ENCODE measurements at regions not wholly inside any gene's neighbourhood (a gene's known extent, or its start where the extent isn't known, plus 50 kb on each side); places are given as distances from the start of the nearest gene placed in this dataset.

GRCh38 chr1:88013485-88013884 is 670.6 kb upstream of the PKN2 start:
- CTCF ChIA-PET, result no interaction called here
- Histone ChIP-seq H2AFZ (ENCODE audit: control insufficient read depth, low read depth, low read length) (no peak overlapping the region), H3K4me3 (no peak overlapping the region), H3K79me2 (ENCODE audit: control insufficient read depth, insufficient read depth, low read length) (no peaks in the 10 kb centered on the region), H3K27me3 (replicated peaks in 1 of 2; ENCODE audit: control insufficient read depth in 2 of 2, insufficient read depth in 2 of 2, low read length in 1 of 2) (no peaks in the 10 kb centered on the region), H3K36me3 (ENCODE audit: control insufficient read depth in 2 of 2, insufficient read depth in 2 of 2, low read length in 1 of 2) (no peaks in the 10 kb centered on the region), H3K4me1 (ENCODE audit: control insufficient read depth, insufficient read depth, low read length) (no peaks in the 10 kb centered on the region), H3K9me3 (replicated peaks; ENCODE audit: control insufficient read depth, insufficient read depth, low read length) (no peaks in the 10 kb centered on the region), H3K27ac (ENCODE audit: control insufficient read depth, insufficient read depth) (no peak overlapping the region), H4K20me1 (ENCODE audit: control insufficient read depth, insufficient read depth) (no peaks in the 10 kb centered on the region), H3K4me2 (ENCODE audit: control insufficient read depth, insufficient read depth) (no peak overlapping the region), H3K9ac (ENCODE audit: control insufficient read depth, insufficient read depth, low read length) (no peak overlapping the region)
- TF ChIP-seq IKZF1 (conservative IDR thresholded peaks at IDR 0.05) (no peak), STAT3 (IDR thresholded peaks at IDR 0.05; ENCODE audit: low read depth, low read length) (no peak), GABPA (IDR thresholded peaks at IDR 0.05; ENCODE audit: low read depth) (no peak), NFXL1 (IDR thresholded peaks at IDR 0.05; ENCODE audit: borderline replicate concordance) (no peak)
- TF ChIP-seq, protein P1, sequence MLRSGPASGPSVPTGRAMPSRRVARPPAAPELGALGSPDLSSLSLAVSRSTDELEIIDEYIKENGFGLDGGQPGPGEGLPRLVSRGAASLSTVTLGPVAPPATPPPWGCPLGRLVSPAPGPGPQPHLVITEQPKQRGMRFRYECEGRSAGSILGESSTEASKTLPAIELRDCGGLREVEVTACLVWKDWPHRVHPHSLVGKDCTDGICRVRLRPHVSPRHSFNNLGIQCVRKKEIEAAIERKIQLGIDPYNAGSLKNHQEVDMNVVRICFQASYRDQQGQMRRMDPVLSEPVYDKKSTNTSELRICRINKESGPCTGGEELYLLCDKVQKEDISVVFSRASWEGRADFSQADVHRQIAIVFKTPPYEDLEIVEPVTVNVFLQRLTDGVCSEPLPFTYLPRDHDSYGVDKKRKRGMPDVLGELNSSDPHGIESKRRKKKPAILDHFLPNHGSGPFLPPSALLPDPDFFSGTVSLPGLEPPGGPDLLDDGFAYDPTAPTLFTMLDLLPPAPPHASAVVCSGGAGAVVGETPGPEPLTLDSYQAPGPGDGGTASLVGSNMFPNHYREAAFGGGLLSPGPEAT (IDR thresholded peaks at IDR 0.05; ENCODE audit: low read depth), result no peak
- SMC1A ChIA-PET (ENCODE audit: uncharacterized antibody, unreplicated experiment), result no interaction called here
- FAIRE-seq (no peak), DNase-seq (ENCODE audit: low read depth, low spot score) (no peak), ATAC-seq (no peak)
- RAD21 ChIA-PET (ENCODE audit: unreplicated experiment), result no interaction called here
- intact Hi-C loops (cut with micrococcal nuclease; ENCODE audit: unreplicated experiment), result no loop called here
- in situ Hi-C loops (cut with MboI), result no loop called here
- POLR2A ChIA-PET, result no interaction called here
- no TSS peak for BruUV-seq (replicated peaks)

- ATAC-seq (no peak), FAIRE-seq (no peak), DNase-seq (ENCODE audit: low read depth, low spot score) (no peak)
- Histone ChIP-seq H3K4me1 (ENCODE audit: control insufficient read depth, insufficient read depth, low read length) (no peaks in the 10 kb centered on the region), H3K27me3 (replicated peaks in 1 of 2; ENCODE audit: control insufficient read depth in 2 of 2, insufficient read depth in 2 of 2, low read length in 1 of 2) (no peaks in the 10 kb centered on the region), H3K36me3 (ENCODE audit: control insufficient read depth in 2 of 2, insufficient read depth in 2 of 2, low read length in 1 of 2) (no peaks in the 10 kb centered on the region), H3K79me2 (ENCODE audit: control insufficient read depth, insufficient read depth, low read length) (no peaks in the 10 kb centered on the region), H3K9me3 (replicated peaks; ENCODE audit: control insufficient read depth, insufficient read depth, low read length) (no peaks in the 10 kb centered on the region), H3K4me2 (ENCODE audit: control insufficient read depth, insufficient read depth) (no peak overlapping the region), H4K20me1 (ENCODE audit: control insufficient read depth, insufficient read depth) (no peaks in the 10 kb centered on the region), H2AFZ (ENCODE audit: control insufficient read depth, low read depth, low read length) (no peak overlapping the region), H3K27ac (ENCODE audit: control insufficient read depth, insufficient read depth) (no peak overlapping the region), H3K9ac (ENCODE audit: control insufficient read depth, insufficient read depth, low read length) (no peak overlapping the region), H3K4me3 (no peak overlapping the region)
- in situ Hi-C loops (cut with MboI), result no loop called here
- no TSS peak for BruUV-seq (replicated peaks)
- ChIA-PET SMC1A (ENCODE audit: uncharacterized antibody, unreplicated experiment) (no interaction called here), POLR2A (no interaction called here), RAD21 (ENCODE audit: unreplicated experiment) (no interaction called here), CTCF (no interaction called here)
- intact Hi-C loops (cut with micrococcal nuclease; ENCODE audit: unreplicated experiment), result no loop called here
- 0% methylated on average over 3 of the region's 3 CpGs for WGBS (ENCODE audit: insufficient coverage, insufficient replicate concordance, low lambda C conversion rate, missing lambda C conversion rate)
- TF ChIP-seq ZNF24 (IDR thresholded peaks at IDR 0.05), result no peak
- TF ChIP-seq, protein P2, sequence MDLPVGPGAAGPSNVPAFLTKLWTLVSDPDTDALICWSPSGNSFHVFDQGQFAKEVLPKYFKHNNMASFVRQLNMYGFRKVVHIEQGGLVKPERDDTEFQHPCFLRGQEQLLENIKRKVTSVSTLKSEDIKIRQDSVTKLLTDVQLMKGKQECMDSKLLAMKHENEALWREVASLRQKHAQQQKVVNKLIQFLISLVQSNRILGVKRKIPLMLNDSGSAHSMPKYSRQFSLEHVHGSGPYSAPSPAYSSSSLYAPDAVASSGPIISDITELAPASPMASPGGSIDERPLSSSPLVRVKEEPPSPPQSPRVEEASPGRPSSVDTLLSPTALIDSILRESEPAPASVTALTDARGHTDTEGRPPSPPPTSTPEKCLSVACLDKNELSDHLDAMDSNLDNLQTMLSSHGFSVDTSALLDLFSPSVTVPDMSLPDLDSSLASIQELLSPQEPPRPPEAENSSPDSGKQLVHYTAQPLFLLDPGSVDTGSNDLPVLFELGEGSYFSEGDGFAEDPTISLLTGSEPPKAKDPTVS (IDR thresholded peaks at IDR 0.05; ENCODE audit: low read depth, low read length), result no peak
- TF ChIP-seq TCF12 (IDR thresholded peaks at IDR 0.05; ENCODE audit: low read depth, low read length), result no peak
- no peak for TF ChIP-seq NFYB (IDR thresholded peaks at IDR 0.05; ENCODE audit: insufficient read depth, low read depth, low read length)
- no peak for TF ChIP-seq ZSCAN29 (IDR thresholded peaks at IDR 0.05)
- no peak for TF ChIP-seq EP300 (IDR thresholded peaks at IDR 0.05; ENCODE audit: borderline replicate concordance in 1 of 2, control insufficient read depth in 1 of 2, low read depth in 2 of 2, low read length in 2 of 2)
- TF ChIP-seq CBX3 (IDR thresholded peaks at IDR 0.05; ENCODE audit: borderline replicate concordance, low read depth), result no peak
- TF ChIP-seq NR2C1 (IDR thresholded peaks at IDR 0.05), result no peak
Measured at GRCh38 chr1:88014131-88014530, 669.9 kb upstream of the PKN2 start.

All from GM12878 (cell line).